ENCODE measurements at regions not wholly inside any gene's neighbourhood (a gene's known extent, or its start where the extent isn't known, plus 50 kb on each side); places are given as distances from the start of the nearest gene placed in this dataset.

- Histone ChIP-seq H3K4me2 (ENCODE audit: low read length) (no peak overlapping the region), H3K9me3 (ENCODE audit: insufficient read depth, low read length) (no peaks in the 10 kb centered on the region), H2AFZ (ENCODE audit: low read depth, low read length) (no peak overlapping the region), H4K20me1 (ENCODE audit: insufficient read depth, low read length) (no peaks in the 10 kb centered on the region), H3K27ac (ENCODE audit: low read length) (no peak overlapping the region), H3K4me1 (ENCODE audit: low read length) (peaks cover 13% of the 10 kb centered on the region), H3K9ac (ENCODE audit: low read length) (no peak overlapping the region), H3K4me3 (ENCODE audit: low read length) (no peak overlapping the region), H3K79me2 (ENCODE audit: low read length) (no peaks in the 10 kb centered on the region), H3K36me3 (replicated peaks; ENCODE audit: low read depth, low read length) (no peaks in the 10 kb centered on the region), H3K27me3 (ENCODE audit: low read depth, low read length) (peaks cover 14% of the 10 kb centered on the region; the same call in 1 of the 2 replicates)
- no peak for TF ChIP-seq EZH2phosphoT487 (IDR thresholded peaks at IDR 0.05; ENCODE audit: low read depth)
- TF ChIP-seq, protein P1, sequence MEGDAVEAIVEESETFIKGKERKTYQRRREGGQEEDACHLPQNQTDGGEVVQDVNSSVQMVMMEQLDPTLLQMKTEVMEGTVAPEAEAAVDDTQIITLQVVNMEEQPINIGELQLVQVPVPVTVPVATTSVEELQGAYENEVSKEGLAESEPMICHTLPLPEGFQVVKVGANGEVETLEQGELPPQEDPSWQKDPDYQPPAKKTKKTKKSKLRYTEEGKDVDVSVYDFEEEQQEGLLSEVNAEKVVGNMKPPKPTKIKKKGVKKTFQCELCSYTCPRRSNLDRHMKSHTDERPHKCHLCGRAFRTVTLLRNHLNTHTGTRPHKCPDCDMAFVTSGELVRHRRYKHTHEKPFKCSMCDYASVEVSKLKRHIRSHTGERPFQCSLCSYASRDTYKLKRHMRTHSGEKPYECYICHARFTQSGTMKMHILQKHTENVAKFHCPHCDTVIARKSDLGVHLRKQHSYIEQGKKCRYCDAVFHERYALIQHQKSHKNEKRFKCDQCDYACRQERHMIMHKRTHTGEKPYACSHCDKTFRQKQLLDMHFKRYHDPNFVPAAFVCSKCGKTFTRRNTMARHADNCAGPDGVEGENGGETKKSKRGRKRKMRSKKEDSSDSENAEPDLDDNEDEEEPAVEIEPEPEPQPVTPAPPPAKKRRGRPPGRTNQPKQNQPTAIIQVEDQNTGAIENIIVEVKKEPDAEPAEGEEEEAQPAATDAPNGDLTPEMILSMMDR (IDR thresholded peaks at IDR 0.05; ENCODE audit: low read depth, low read length), result no peak
Measured at GRCh38 chr2:60603533-60604190, 50.2 kb upstream of the BCL11A start.

GRCh38 chr2:60604486-60605064 is 51.1 kb upstream of the BCL11A start:
- Histone ChIP-seq H3K36me3 (replicated peaks; ENCODE audit: low read depth, low read length) (no peaks in the 10 kb centered on the region), H3K9me3 (ENCODE audit: insufficient read depth, low read length) (no peaks in the 10 kb centered on the region), H3K27ac (ENCODE audit: low read length) (no peak overlapping the region), H3K9ac (ENCODE audit: low read length) (no peak overlapping the region), H3K27me3 (ENCODE audit: low read depth, low read length) (peaks cover 19% of the 10 kb centered on the region; the same call in 1 of the 2 replicates), H3K4me3 (ENCODE audit: low read length) (no peak overlapping the region), H2AFZ (ENCODE audit: low read depth, low read length) (no peak overlapping the region), H3K4me2 (ENCODE audit: low read length) (no peak overlapping the region), H4K20me1 (ENCODE audit: insufficient read depth, low read length) (no peaks in the 10 kb centered on the region), H3K79me2 (ENCODE audit: low read length) (no peaks in the 10 kb centered on the region), H3K4me1 (ENCODE audit: low read length) (peaks cover 13% of the 10 kb centered on the region)
- TF ChIP-seq EZH2phosphoT487 (IDR thresholded peaks at IDR 0.05; ENCODE audit: low read depth), result no peak
- TF ChIP-seq, protein P1 (IDR thresholded peaks at IDR 0.05; ENCODE audit: low read depth, low read length), result no peak

DNA sequence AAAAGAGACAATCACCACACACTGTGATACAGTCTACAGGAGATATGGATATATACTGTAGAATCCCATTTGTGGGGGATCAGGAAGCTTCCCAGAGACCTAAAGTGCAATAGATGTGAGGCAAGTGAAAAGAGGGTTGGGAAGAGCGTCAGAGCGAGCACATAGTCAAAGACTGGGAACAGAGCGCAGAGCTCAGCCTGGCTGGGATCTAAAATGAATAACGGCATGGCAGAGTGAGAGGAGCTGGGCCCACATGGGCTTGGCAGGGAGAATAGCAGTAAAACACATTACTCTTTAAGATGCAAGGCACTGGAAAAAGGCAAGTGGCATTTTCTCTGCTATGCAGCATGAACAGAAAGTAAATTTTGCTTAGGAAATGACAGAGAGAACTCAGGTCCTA is 52.4 kb upstream of the BCL11A start:
- H3K4me3 ChIP-seq (ENCODE audit: low read length), result no peak overlapping the region
- no peak overlapping the region for H3K27ac ChIP-seq (ENCODE audit: low read length)
- no peak overlapping the region for H3K4me2 ChIP-seq (ENCODE audit: low read length)
- no peaks in the 10 kb centered on the region for H4K20me1 ChIP-seq (ENCODE audit: insufficient read depth, low read length)
- H3K9me3 ChIP-seq (ENCODE audit: insufficient read depth, low read length), result no peaks in the 10 kb centered on the region
- H3K27me3 ChIP-seq (ENCODE audit: low read depth, low read length), result peaks cover 19% of the 10 kb centered on the region; the same call in 1 of the 2 replicates
- TF ChIP-seq EZH2phosphoT487 (IDR thresholded peaks at IDR 0.05; ENCODE audit: low read depth), result no peak
- TF ChIP-seq, protein P1 (IDR thresholded peaks at IDR 0.05; ENCODE audit: low read depth, low read length), result no peak
- no peaks in the 10 kb centered on the region for H3K36me3 ChIP-seq (replicated peaks; ENCODE audit: low read depth, low read length)
- peaks cover 13% of the 10 kb centered on the region for H3K4me1 ChIP-seq (ENCODE audit: low read length)
- no peaks in the 10 kb centered on the region for H3K79me2 ChIP-seq (ENCODE audit: low read length)
- no peak overlapping the region for H2AFZ ChIP-seq (ENCODE audit: low read depth, low read length)
- H3K9ac ChIP-seq (ENCODE audit: low read length), result no peak overlapping the region

- no peak overlapping the region for H2AFZ ChIP-seq (ENCODE audit: low read depth, low read length)
- no peak overlapping the region for H3K9ac ChIP-seq (ENCODE audit: low read length)
- no peaks in the 10 kb centered on the region for H3K79me2 ChIP-seq (ENCODE audit: low read length)
- no peak overlapping the region for H3K4me3 ChIP-seq (ENCODE audit: low read length)
- H4K20me1 ChIP-seq (ENCODE audit: insufficient read depth, low read length), result no peaks in the 10 kb centered on the region
- H3K4me1 ChIP-seq (ENCODE audit: low read length), result no peaks in the 10 kb centered on the region
- no peaks in the 10 kb centered on the region for H3K9me3 ChIP-seq (ENCODE audit: insufficient read depth, low read length)
- H3K4me2 ChIP-seq (ENCODE audit: low read length), result no peak overlapping the region
- H3K27me3 ChIP-seq (ENCODE audit: low read depth, low read length), result peaks cover 15% of the 10 kb centered on the region
- no peak overlapping the region for H3K27ac ChIP-seq (ENCODE audit: low read length)
- no peaks in the 10 kb centered on the region for H3K36me3 ChIP-seq (replicated peaks; ENCODE audit: low read depth, low read length)
- no peak for TF ChIP-seq EZH2phosphoT487 (IDR thresholded peaks at IDR 0.05; ENCODE audit: low read depth)
- TF ChIP-seq, protein P1 (IDR thresholded peaks at IDR 0.05; ENCODE audit: low read depth, low read length), result no peak
Measured at GRCh38 chr2:60608679-60609078, 55.2 kb upstream of the BCL11A start.
